ENCODE measurements at regions not wholly inside any gene's neighbourhood (a gene's known extent, or its start where the extent isn't known, plus 50 kb on each side); places are given as distances from the start of the nearest gene placed in this dataset.

DNA sequence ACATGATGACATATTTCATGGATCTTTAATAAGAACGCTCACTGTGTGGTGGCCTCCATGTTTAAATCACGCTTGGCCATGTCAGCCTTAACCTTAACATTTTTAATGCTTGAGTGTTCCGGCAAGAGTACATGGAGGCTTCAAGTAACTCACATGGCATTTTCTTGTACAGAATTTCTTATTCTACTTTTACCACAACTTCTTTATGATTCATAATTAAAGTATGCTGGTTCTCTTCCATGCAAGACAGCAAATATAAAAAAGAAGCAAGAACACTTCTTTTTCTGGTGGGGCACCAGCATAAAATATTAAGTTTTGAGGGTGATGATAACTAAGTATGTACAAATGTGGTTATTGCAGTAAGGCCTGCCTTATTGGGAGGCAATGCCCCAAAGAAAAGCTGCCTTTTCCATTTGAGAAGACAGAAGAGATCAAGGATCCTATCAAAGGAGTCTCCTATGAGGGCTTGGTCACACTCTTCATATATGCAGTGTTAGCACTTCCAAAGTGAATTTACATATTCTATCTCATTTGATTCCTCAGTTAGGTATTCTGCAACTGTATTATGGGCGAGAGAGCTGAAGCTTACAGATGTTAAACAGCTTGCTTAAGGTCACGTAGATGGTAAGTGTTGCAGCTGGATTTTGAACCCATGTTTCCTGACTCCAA, 382.7 kb upstream of the MEF2C start:
- TF ChIP-seq, protein P1, sequence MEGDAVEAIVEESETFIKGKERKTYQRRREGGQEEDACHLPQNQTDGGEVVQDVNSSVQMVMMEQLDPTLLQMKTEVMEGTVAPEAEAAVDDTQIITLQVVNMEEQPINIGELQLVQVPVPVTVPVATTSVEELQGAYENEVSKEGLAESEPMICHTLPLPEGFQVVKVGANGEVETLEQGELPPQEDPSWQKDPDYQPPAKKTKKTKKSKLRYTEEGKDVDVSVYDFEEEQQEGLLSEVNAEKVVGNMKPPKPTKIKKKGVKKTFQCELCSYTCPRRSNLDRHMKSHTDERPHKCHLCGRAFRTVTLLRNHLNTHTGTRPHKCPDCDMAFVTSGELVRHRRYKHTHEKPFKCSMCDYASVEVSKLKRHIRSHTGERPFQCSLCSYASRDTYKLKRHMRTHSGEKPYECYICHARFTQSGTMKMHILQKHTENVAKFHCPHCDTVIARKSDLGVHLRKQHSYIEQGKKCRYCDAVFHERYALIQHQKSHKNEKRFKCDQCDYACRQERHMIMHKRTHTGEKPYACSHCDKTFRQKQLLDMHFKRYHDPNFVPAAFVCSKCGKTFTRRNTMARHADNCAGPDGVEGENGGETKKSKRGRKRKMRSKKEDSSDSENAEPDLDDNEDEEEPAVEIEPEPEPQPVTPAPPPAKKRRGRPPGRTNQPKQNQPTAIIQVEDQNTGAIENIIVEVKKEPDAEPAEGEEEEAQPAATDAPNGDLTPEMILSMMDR (IDR thresholded peaks at IDR 0.05), result no peak
- no peak for TF ChIP-seq POLR2AphosphoS5 (IDR thresholded peaks at IDR 0.05)

All from esophagus muscularis mucosa (tissue), 3 donors.